GM23338 (cell line): ENCODE measurements at regions not wholly inside any gene's neighbourhood (a gene's known extent, or its start where the extent isn't known, plus 50 kb on each side); places are given as distances from the start of the nearest gene placed in this dataset.

ENCODE experiments used
- ATAC-seq: fragments of 200-7000 bp; cut with Tn5 transposase; 3 replicates; pipeline ENCODE4 v1.9.1; 2020
- DNase-seq: peaks from one replicate; pipeline ENCODE4 v3.0.0-alpha.2; 2015; ENCODE audit warnings: low spot score
- H2AFZ ChIP-seq: fragments of 200-600 bp; sonication (generic); 2 replicates; pipeline ENCODE4 v1.8.0; 2016; ENCODE audit warnings: antibody characterized with exemption, mild to moderate bottlenecking, moderate library complexity
- H3F3A ChIP-seq: fragments of 200-600 bp; sonication (generic); replicated peaks from 2 replicates; pipeline ENCODE4 v1.8.0; 2017; ENCODE audit warnings: antibody characterized with exemption, mixed run types, low read depth
- H3K27ac ChIP-seq: fragments of 200-600 bp; sonication (generic); 2 replicates; pipeline ENCODE4 v1.6.1; 2016; ENCODE audit warnings: low read depth
- H3K27me3 ChIP-seq: fragments of 200-600 bp; sonication (generic); 2 replicates; pipeline ENCODE4 v1.8.0; 2016; ENCODE audit warnings: mild to moderate bottlenecking, mixed run types, moderate library complexity; ENCODE audit not compliant: insufficient read depth
- H3K36me3 ChIP-seq: fragments of 200-600 bp; sonication (generic); 2 replicates; pipeline ENCODE4 v1.8.0; 2016; ENCODE audit warnings: mild to moderate bottlenecking; ENCODE audit not compliant: insufficient read depth
- H3K4me1 ChIP-seq: fragments of 200-600 bp; sonication (generic); 2 replicates; pipeline ENCODE4 v1.8.0; 2016; ENCODE audit warnings: mild to moderate bottlenecking, moderate library complexity; ENCODE audit not compliant: insufficient read depth
- H3K4me2 ChIP-seq: fragments of 200-600 bp; sonication (generic); 2 replicates; pipeline ENCODE4 v1.7.1; 2017; ENCODE audit warnings: mixed run types
- H3K4me3 ChIP-seq: fragments of 200-600 bp; sonication (generic); 2 replicates; pipeline ENCODE4 v1.6.1; 2016; ENCODE audit warnings: mixed run types
- H3K79me2 ChIP-seq: fragments of 200-600 bp; sonication (generic); replicated peaks from 2 replicates; pipeline ENCODE4 v1.8.0; 2017; ENCODE audit warnings: mild to moderate bottlenecking; ENCODE audit not compliant: insufficient read depth
- H3K9me2 ChIP-seq: fragments of 200-600 bp; sonication (generic); 2 replicates; pipeline ENCODE4 v1.8.0; 2017; ENCODE audit not compliant: insufficient read depth
- H4K20me1 ChIP-seq: fragments of 200-600 bp; sonication (generic); replicated peaks from 2 replicates; pipeline ENCODE4 v1.8.0; 2017; ENCODE audit warnings: mild to moderate bottlenecking; ENCODE audit not compliant: insufficient read depth
- H3K27ac Mint-ChIP-seq: 2 replicates; pipeline ENCODE4 v1.8.0; 2020; ENCODE audit warnings: inconsistent platforms, mild to moderate bottlenecking, moderate library complexity, mixed read lengths
- H3K27me3 Mint-ChIP-seq: 3 replicates; pipeline ENCODE4 v1.8.0; 2022; ENCODE audit warnings: low read depth, mild to moderate bottlenecking, moderate library complexity, mixed read lengths, inconsistent platforms; ENCODE audit not compliant: insufficient read depth, poor library complexity
- H3K36me3 Mint-ChIP-seq: 3 replicates; pipeline ENCODE4 v1.8.0; 2021; ENCODE audit warnings: low read depth, mild to moderate bottlenecking, inconsistent platforms, moderate library complexity, mixed read lengths
- H3K4me1 Mint-ChIP-seq: 3 replicates; pipeline ENCODE4 v1.8.0; 2020; ENCODE audit warnings: mild to moderate bottlenecking, inconsistent platforms, mixed read lengths
- H3K4me3 Mint-ChIP-seq: 3 replicates; pipeline ENCODE4 v1.8.0; 2021; ENCODE audit warnings: moderate library complexity, mild to moderate bottlenecking, inconsistent platforms, mixed read lengths
- H3K9me3 Mint-ChIP-seq: 3 replicates; pipeline ENCODE4 v1.8.0; 2020; ENCODE audit warnings: moderate library complexity, mild to moderate bottlenecking, inconsistent platforms, mixed read lengths
- CREB1 ChIP-seq: fragments of 250-450 bp; sonication (Bioruptor Pico); IDR thresholded peaks from 2 replicates; pipeline ENCODE4 v1.5.0; 2020; ENCODE audit warnings: low read depth, mild to moderate bottlenecking, moderate library complexity
- CTCF ChIP-seq, 2 experiments: fragments of 200-600 bp in 1 of 2; sonication (generic) in 1 of 2; conservative IDR thresholded peaks; 2 replicates each; pipeline versions ENCODE4 v1.5.1 to v1.6.1; 2016 to 2017; ENCODE audit warnings: antibody characterized with exemption in 2 of 2, low read depth in 2 of 2, mild to moderate bottlenecking in 2 of 2, moderate library complexity in 1 of 2
- EZH2phosphoT487 ChIP-seq: fragments of 200-600 bp; sonication (generic); IDR thresholded peaks from one replicate; pipeline ENCODE4 v1.8.1; 2018; ENCODE audit warnings: antibody characterized with exemption; ENCODE audit not compliant: unreplicated experiment
- JUNB ChIP-seq: IDR thresholded peaks from one replicate; pipeline ENCODE4 v1.6.1; 2016; ENCODE audit warnings: antibody characterized with exemption; ENCODE audit not compliant: unreplicated experiment
- NANOG ChIP-seq: IDR thresholded peaks from 2 replicates; pipeline ENCODE4 v1.6.1; 2016; ENCODE audit warnings: antibody characterized with exemption, borderline replicate concordance
- POLR2AphosphoS5 ChIP-seq: IDR thresholded peaks from 2 replicates; pipeline ENCODE4 v1.6.1; 2016; ENCODE audit warnings: antibody characterized with exemption, low read depth
- STAT1 ChIP-seq: IDR thresholded peaks from one replicate; pipeline ENCODE4 v1.6.1; 2016; ENCODE audit warnings: antibody characterized with exemption; ENCODE audit not compliant: unreplicated experiment
- ZNF331 ChIP-seq: fragments of 250-450 bp; sonication (Bioruptor Pico); IDR thresholded peaks from 2 replicates; pipeline ENCODE4 v1.5.0; 2020; ENCODE audit warnings: low read depth, mild to moderate bottlenecking, moderate library complexity
- ZNF462 ChIP-seq: fragments of 250-450 bp; sonication (Bioruptor Pico); IDR thresholded peaks from 2 replicates; pipeline ENCODE4 v1.5.0; 2020; ENCODE audit warnings: mild to moderate bottlenecking, moderate library complexity
- TF ChIP-seq, protein P1 (sequence below): IDR thresholded peaks from 2 replicates; pipeline ENCODE4 v1.6.1; 2016; ENCODE audit warnings: antibody characterized with exemption

- Histone ChIP-seq H3K4me1 (no peaks in the 10 kb centered on the region), H3F3A (no peaks in the 10 kb centered on the region), H3K27ac (no peak overlapping the region), H4K20me1 (no peaks in the 10 kb centered on the region), H3K4me2 (no peak overlapping the region), H3K27me3 (no peaks in the 10 kb centered on the region), H3K36me3 (no peaks in the 10 kb centered on the region), H2AFZ (no peak overlapping the region), H3K9me2 (no peaks in the 10 kb centered on the region), H3K79me2 (no peaks in the 10 kb centered on the region), H3K4me3 (no peak overlapping the region)
- Mint-ChIP-seq H3K9me3 (no peaks in the 10 kb centered on the region), H3K36me3 (no peaks in the 10 kb centered on the region), H3K27ac (no peak overlapping the region), H3K4me3 (no peak overlapping the region), H3K27me3 (no peaks in the 10 kb centered on the region), H3K4me1 (peaks cover 7% of the 10 kb centered on the region)
- TF ChIP-seq CREB1 (CRISPR knock-in tag) (no peak), CTCF (conservative IDR thresholded peaks at IDR 0.05; ENCODE audit: low read depth in 2 of 2) (peak; percentile 34 to 45)
- ATAC-seq = peak; percentile 98
- peak; percentile 72 for DNase-seq
These were observed 229.2 kb upstream of the TMTC1 start for GRCh38 chr12:30012816-30013450.

DNA sequence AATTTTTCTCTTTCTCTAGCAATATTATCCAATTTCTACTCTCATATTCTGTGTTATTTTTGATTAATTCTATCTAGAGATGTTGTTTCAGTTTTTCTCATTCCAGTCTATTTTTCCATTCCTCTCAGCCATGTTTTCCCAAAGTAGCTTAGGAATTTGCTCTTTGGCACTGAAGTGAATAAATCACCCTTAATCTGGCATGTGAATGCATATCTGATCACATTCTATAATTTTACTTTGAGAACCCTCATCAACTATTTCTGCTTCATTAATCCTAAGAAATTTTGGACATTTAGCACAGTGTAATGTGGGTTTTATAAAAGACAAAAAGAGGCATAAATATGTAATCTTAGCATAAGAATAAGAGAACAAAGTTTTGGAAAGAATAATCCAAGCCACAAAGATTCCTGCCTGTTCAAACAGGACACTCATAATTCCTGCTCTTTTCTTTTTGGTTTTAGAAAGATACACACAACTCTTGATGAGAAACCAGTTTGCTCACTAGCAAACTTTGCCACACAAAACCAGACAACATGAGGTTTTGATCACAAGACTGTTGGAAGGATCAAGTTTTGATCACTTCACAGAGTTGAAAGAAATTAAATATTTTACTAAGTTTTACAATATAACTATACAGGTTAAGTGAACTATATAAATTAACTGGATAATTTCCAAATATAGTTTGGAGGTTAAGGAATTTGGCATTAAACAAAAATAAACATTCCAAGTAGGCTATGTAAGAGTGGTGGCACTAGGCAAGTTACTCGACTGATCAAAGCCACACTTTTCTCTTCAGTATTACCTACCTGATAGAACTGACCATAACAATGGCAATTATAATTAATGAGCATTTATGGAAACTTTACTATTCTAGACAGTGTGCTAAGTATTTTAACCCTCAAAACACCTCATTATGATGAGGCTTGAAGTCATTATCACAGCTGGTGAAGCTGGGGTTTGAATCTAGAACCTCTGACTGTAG is 226.6 kb upstream of the TMTC1 start:
- Histone ChIP-seq H3K27me3 (no peaks in the 10 kb centered on the region), H3K36me3 (no peaks in the 10 kb centered on the region), H3K4me1 (no peaks in the 10 kb centered on the region), H3K27ac (no peak overlapping the region), H3F3A (no peaks in the 10 kb centered on the region), H2AFZ (no peak overlapping the region), H3K79me2 (no peaks in the 10 kb centered on the region), H3K4me3 (no peak overlapping the region), H3K9me2 (no peaks in the 10 kb centered on the region), H3K4me2 (no peak overlapping the region), H4K20me1 (no peaks in the 10 kb centered on the region; the same call in 1 of the 2 replicates)
- no peaks in the 10 kb centered on the region for H3K27me3 Mint-ChIP-seq
- H3K4me1 Mint-ChIP-seq = peaks cover 7% of the 10 kb centered on the region
- ATAC-seq (no peak), DNase-seq (no peak)
- no peak overlapping the region for H3K4me3 Mint-ChIP-seq
- no peaks in the 10 kb centered on the region for H3K36me3 Mint-ChIP-seq
- no peaks in the 10 kb centered on the region for H3K9me3 Mint-ChIP-seq
- H3K27ac Mint-ChIP-seq = no peak overlapping the region
- TF ChIP-seq ZNF331 (CRISPR knock-in tag) (no peak), POLR2AphosphoS5 (no peak), EZH2phosphoT487 (no peak), NANOG (no peak), ZNF462 (CRISPR knock-in tag) (no peak), STAT1 (no peak), JUNB (no peak)
- TF ChIP-seq, protein P1, sequence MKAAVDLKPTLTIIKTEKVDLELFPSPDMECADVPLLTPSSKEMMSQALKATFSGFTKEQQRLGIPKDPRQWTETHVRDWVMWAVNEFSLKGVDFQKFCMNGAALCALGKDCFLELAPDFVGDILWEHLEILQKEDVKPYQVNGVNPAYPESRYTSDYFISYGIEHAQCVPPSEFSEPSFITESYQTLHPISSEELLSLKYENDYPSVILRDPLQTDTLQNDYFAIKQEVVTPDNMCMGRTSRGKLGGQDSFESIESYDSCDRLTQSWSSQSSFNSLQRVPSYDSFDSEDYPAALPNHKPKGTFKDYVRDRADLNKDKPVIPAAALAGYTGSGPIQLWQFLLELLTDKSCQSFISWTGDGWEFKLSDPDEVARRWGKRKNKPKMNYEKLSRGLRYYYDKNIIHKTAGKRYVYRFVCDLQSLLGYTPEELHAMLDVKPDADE = no peak
